Breast epithelium (tissue), 3 donors: ENCODE measurements at regions not wholly inside any gene's neighbourhood (a gene's known extent, or its start where the extent isn't known, plus 50 kb on each side); places are given as distances from the start of the nearest gene placed in this dataset.

Experiments
- POLR2A ChIP-seq: fragments of 450-650 bp; IDR thresholded peaks from one replicate; pipeline ENCODE4 v1.6.1; 2016; ENCODE audit warnings: antibody characterized with exemption, mild to moderate bottlenecking, moderate library complexity
- POLR2AphosphoS5 ChIP-seq, 3 donors: sonication (generic); formaldehyde crosslinking; IDR thresholded peaks; one replicate each; pipeline ENCODE4 v1.6.1; 2017; ENCODE audit warnings: antibody characterized with exemption in 3 of 3

DNA sequence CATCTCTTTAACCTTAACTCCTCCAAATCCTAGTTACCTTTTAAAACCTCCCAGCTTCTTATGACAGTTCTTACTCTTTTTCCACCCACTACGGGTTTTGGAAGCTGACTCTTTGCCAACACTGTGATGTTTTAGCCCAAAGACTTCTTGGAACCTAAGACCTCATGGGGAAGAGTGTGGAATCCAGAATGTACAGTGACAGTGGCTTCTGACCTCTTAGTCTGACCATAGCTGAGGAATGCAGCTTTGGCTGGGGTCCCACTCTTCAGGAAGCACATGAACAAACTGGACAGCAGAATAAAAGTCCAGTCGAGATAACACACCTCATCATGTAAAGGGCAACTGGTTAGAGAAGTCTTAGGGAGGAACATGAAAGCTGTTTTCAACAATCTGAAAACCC, 161.1 kb upstream of the PKDCC start:
- TF ChIP-seq POLR2AphosphoS5 (IDR thresholded peaks at IDR 0.05): no peak
- no peak for TF ChIP-seq POLR2A
